CD4-positive, alpha-beta T cell (primary cell): ENCODE measurements at regions not wholly inside any gene's neighbourhood (a gene's known extent, or its start where the extent isn't known, plus 50 kb on each side); places are given as distances from the start of the nearest gene placed in this dataset.

Source experiments
- ATAC-seq: fragments of 200-7000 bp; cut with Tn5 transposase; one replicate; pipeline ENCODE4 v1.10.0; 2022; ENCODE audit warnings: mild to moderate bottlenecking; ENCODE audit not compliant: poor library complexity
- CTCF ChIA-PET: fragments of 350-600 bp; sonication (Branson Sonifier 250); formaldehyde crosslinking; loops from one replicate; lab custom pipeline; 2021; ENCODE audit warnings: antibody characterized with exemption, inconsistent platforms; lab: Charles Lee
- POLR2A ChIA-PET: fragments of 350-600 bp; sonication (Branson Sonifier 250); formaldehyde crosslinking; loops from one replicate; lab custom pipeline; 2021; ENCODE audit warnings: antibody characterized with exemption, inconsistent platforms; lab: Charles Lee
- DNase-seq, 14 experiments: peaks; one replicate each; pipeline ENCODE4 v3.0.0-alpha.2; 2013 to 2020; ENCODE audit warnings: mixed read lengths in 2 of 14
- H3K27ac ChIP-seq, 2 donors: one replicate each; pipeline versions ENCODE4 v1.5.1 to v1.7.0; 2013; ENCODE audit warnings: low read length in 2 of 2, low read depth in 1 of 2, mild to moderate bottlenecking in 1 of 2
- H3K27me3 ChIP-seq, 2 experiments: 1 replicate in 1 of 2; 2 replicates in 1 of 2; pipeline versions ENCODE4 v1.6.1 to v1.7.0; 2013; ENCODE audit warnings: low read length in 2 of 2, control low read depth in 1 of 2, mild to moderate bottlenecking in 1 of 2, moderate library complexity in 1 of 2; ENCODE audit not compliant: insufficient read depth in 2 of 2, control insufficient read depth in 1 of 2
- H3K36me3 ChIP-seq: one replicate; pipeline ENCODE4 v1.6.1; 2013; ENCODE audit warnings: low read length, control low read depth; ENCODE audit not compliant: insufficient read depth
- H3K4me1 ChIP-seq: one replicate; pipeline ENCODE4 v1.6.1; 2013; ENCODE audit warnings: low read length, control low read depth; ENCODE audit not compliant: insufficient read depth
- H3K4me3 ChIP-seq: one replicate; pipeline ENCODE4 v1.5.1; 2013; ENCODE audit warnings: mild to moderate bottlenecking, low read length, moderate library complexity
- H3K9me3 ChIP-seq, 2 experiments: 1 replicate in 1 of 2; 2 replicates in 1 of 2; pipeline versions ENCODE4 v1.6.1 to v1.7.0; 2013; ENCODE audit warnings: low read length in 2 of 2, mild to moderate bottlenecking in 2 of 2, control low read depth in 1 of 2, moderate library complexity in 1 of 2; ENCODE audit not compliant: control insufficient read depth in 1 of 2, insufficient read depth in 1 of 2
- H3K27ac Mint-ChIP-seq: one replicate; pipeline ENCODE4 v1.8.0; 2020; ENCODE audit warnings: mixed read lengths
- H3K27me3 Mint-ChIP-seq: one replicate; pipeline ENCODE4 v1.8.0; 2021; ENCODE audit warnings: mixed read lengths
- H3K36me3 Mint-ChIP-seq: one replicate; pipeline ENCODE4 v1.8.0; 2021; ENCODE audit warnings: low read depth, mixed read lengths
- H3K4me1 Mint-ChIP-seq: one replicate; pipeline ENCODE4 v1.8.0; 2021; ENCODE audit warnings: low read depth, mixed read lengths
- H3K4me3 Mint-ChIP-seq: one replicate; pipeline ENCODE4 v1.8.0; 2020; ENCODE audit warnings: mild to moderate bottlenecking, mixed read lengths
- H3K9me3 Mint-ChIP-seq: one replicate; pipeline ENCODE4 v1.8.0; 2020; ENCODE audit warnings: mixed read lengths
- CTCF ChIP-seq: fragments of 200-600 bp; IDR thresholded peaks from one replicate; pipeline ENCODE4 v1.8.0; 2022; ENCODE audit warnings: antibody characterized with exemption, mild to moderate bottlenecking
- intact Hi-C, 2 experiments: fragments of 100-400 bp; cut with DNase I in 1 of 2; cut with micrococcal nuclease in 1 of 2; formaldehyde crosslinking; loops; one replicate each; pipeline versions ENCODE4 v1.15.1 to v1.9.0; 2023 to 2025; cut with DNase I, micrococcal nuclease

- Mint-ChIP-seq H3K4me3 (no peak overlapping the region), H3K4me1 (no peaks in the 10 kb centered on the region), H3K9me3 (no peaks in the 10 kb centered on the region), H3K36me3 (no peaks in the 10 kb centered on the region), H3K27me3 (peaks cover 18% of the 10 kb centered on the region), H3K27ac (no peak overlapping the region)
- ChIA-PET CTCF (no interaction called here), POLR2A (no interaction called here)
- ATAC-seq (no peak), DNase-seq (no peak)
- Histone ChIP-seq H3K27me3 (no peaks in the 10 kb centered on the region), H3K27ac (no peak overlapping the region), H3K36me3 (no peaks in the 10 kb centered on the region), H3K4me3 (no peak overlapping the region), H3K9me3 (peaks cover 0 to 12% of the 10 kb centered on the region in 2 experiments), H3K4me1 (no peaks in the 10 kb centered on the region)
- no peak for TF ChIP-seq CTCF
- intact Hi-C loops, result no loop called here
Measured at GRCh38 chr5:174191850-174192655, 146.5 kb downstream of the NSG2 start.

GRCh38 chr5:174192901-174193300 is 147.4 kb downstream of the NSG2 start:
- TF ChIP-seq CTCF, result no peak
- Mint-ChIP-seq H3K36me3 (no peaks in the 10 kb centered on the region), H3K4me3 (no peak overlapping the region), H3K27ac (no peak overlapping the region), H3K9me3 (no peaks in the 10 kb centered on the region), H3K4me1 (no peaks in the 10 kb centered on the region), H3K27me3 (peaks cover 15% of the 10 kb centered on the region)
- Histone ChIP-seq H3K27me3 (no peaks in the 10 kb centered on the region), H3K27ac (no peak overlapping the region), H3K4me1 (no peaks in the 10 kb centered on the region), H3K36me3 (no peaks in the 10 kb centered on the region), H3K9me3 (peaks cover 0 to 12% of the 10 kb centered on the region in 2 experiments), H3K4me3 (no peak overlapping the region)
- CTCF ChIA-PET, result no interaction called here
- no peak for DNase-seq
- POLR2A ChIA-PET, result no interaction called here
- ATAC-seq, result no peak
- intact Hi-C loops, result no loop called here

GRCh38 chr5:174195517-174195916 is 150.0 kb downstream of the NSG2 start:
- ATAC-seq, result no peak
- H3K36me3 ChIP-seq, result no peaks in the 10 kb centered on the region
- no peak for TF ChIP-seq CTCF
- CTCF ChIA-PET, result no interaction called here
- H3K4me3 ChIP-seq, result no peak overlapping the region
- intact Hi-C loops, result no loop called here
- no peaks in the 10 kb centered on the region for H3K9me3 Mint-ChIP-seq
- H3K27me3 ChIP-seq, result no peaks in the 10 kb centered on the region
- no peaks in the 10 kb centered on the region for H3K4me1 Mint-ChIP-seq
- POLR2A ChIA-PET, result no interaction called here
- peaks cover 6% of the 10 kb centered on the region for H3K27me3 Mint-ChIP-seq
- H3K27ac Mint-ChIP-seq, result no peak overlapping the region
- H3K9me3 ChIP-seq, result peaks cover 0 to 11% of the 10 kb centered on the region in 2 experiments
- DNase-seq, result no peak
- H3K36me3 Mint-ChIP-seq, result no peaks in the 10 kb centered on the region
- H3K4me3 Mint-ChIP-seq, result no peak overlapping the region
- no peak overlapping the region for H3K27ac ChIP-seq
- H3K4me1 ChIP-seq, result no peaks in the 10 kb centered on the region
